HG03159 (cell line): ENCODE measurements at regions not wholly inside any gene's neighbourhood (a gene's known extent, or its start where the extent isn't known, plus 50 kb on each side); places are given as distances from the start of the nearest gene placed in this dataset.

ENCODE experiments used
- ATAC-seq: cut with Tn5 transposase; IDR thresholded peaks from one replicate; pipeline ENCODE4 v1.9.1; 2021; ENCODE audit warnings: mild to moderate bottlenecking, moderate library complexity; ENCODE audit not compliant: unreplicated experiment

DNA sequence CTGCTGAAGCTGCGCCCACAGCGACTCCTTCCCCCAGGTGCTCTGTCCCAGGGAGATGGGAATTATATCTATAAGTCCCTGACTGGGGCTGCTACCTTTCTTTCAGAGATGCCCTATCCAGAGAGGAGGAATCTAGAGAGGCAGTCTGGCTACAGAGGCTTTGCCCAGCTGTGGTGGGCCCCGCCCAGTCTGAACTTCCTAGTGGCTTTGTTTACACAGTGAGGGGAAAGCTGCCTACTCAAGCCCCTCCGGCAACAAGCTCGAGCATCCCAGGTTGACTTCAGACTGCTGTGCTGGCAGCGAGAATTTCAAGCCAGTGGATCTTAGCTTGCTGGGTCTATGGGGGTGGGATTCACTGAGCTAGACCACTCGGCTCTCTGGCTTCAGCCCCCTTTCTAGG, 152.5 kb upstream of the MAP3K7 start:
- ATAC-seq = no peak

DNA sequence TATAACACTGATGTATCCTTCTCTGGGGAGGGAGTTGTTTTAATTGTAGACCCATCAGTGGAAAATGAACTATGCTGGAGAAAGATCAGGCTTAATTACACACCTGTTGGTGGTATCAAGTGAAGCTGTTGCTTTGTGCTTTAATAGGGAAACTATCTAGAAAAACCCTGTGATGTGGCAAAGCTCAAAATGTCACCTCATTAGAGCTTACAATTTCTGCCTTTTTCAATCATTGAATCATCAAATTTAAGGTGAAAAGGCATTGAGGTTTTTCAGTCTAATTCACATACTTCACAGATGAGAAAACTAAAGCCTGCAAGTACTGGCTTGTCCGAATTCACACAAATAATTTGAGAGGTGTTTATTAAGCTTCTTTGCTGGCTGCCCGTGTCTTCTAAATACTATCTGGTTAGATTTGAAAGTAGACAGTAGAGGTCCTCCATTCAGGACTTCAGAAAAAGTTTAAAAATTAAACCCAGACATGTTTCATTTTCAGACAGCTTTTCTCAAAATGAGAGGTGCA, 143.3 kb upstream of the MAP3K7 start:
- peak; percentile 68 for ATAC-seq

DNA sequence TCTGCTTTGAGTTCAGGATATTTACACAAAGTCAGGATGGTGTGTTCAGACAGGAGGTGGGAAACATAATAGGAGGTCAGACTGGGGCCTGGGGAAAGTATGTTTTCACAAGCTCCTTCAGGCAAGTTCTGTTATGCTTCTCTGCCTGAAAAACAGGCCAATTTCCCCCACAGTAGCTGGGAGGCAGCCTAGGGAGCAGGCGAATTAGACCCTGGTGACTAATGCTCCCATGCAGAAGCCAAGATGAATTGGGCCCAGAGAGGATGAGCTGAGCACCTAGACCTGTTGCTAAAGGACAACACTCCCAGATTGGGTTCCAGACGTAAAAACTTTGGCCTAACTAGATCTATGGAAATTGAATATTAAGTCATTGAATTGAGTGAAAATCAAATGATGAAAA, 142.2 kb upstream of the MAP3K7 start:
- no peak for ATAC-seq

DNA sequence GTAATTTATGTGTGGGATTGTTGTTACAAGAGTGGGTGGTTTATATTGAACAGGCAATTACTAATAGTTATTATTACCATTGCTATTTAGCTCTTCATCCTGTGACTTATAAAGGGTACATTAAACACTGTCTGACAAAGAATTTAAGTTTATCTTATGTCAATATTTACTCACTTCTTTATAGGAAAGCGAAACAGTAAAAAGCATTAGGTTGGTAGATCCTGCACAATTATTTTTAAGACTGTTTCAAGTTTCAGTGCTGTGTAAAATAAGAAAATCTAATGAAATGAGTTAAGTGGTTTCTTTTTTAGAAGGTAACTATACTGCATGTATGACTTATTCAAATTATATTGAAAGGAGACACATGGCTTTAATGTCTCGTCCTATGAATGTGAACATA, 135.8 kb upstream of the MAP3K7 start:
- ATAC-seq = no peak

GRCh38 chr6:90720404-90720803, 133.5 kb upstream of the MAP3K7 start:
- no peak for ATAC-seq

DNA sequence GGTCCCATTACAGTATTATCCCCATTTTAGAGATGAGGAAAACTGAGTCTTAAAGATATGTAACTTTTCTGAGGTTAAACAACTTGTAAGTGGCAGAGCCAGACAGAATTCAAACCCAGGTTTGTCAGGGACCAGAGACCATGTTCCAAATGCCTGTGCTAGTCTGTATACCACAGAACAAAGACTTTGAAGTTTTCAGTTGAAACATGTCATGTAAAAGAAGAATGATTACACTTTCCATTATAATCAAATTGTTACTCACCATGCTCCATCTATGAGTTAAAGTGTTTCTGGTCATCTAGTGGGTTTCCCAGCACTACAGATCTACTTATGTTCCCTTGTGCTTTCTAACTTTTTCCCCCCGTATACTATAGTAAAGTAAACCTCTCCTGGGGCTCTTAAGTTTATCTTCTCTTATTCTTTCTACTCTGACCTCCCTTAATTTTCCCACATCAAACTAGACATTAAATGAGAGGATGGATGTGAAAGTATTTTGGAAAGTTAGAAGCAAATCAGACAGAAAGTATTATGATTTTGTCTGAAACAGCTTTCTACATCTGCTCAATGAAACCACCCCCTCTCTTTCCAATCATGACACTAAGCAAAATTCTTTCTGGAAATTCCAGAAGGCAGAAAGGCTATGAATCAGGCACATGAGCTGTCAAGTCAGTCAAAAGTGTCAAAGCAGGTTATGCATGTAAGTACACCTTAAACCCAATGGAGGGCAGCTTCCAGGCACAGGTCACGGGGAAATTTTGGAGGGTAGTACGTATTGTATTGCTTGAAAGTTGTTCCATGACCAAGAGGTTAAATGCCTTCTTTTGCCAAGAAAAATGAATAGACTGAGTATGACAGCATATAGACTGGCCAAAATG, 132.7 kb upstream of the MAP3K7 start:
- ATAC-seq = no peak

DNA sequence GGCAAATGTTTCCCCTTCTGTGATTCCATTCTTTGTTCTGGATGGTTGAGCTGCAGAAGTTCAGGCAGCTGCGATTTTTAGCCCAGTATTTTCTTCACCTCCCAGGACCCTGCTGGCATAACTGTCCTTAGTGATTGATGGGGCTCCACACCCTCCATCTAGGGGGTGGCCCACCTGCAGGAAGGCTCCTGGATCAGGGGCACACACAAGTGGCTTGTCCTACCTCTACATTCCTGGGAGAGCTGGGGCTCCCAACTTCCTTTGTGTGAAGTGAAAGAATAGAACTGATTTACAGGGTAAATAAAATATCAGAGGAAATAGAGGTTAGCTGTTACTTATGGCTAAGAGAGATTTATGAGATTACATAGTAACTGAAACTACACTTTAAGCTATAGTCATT, 129.5 kb upstream of the MAP3K7 start:
- ATAC-seq = no peak

DNA sequence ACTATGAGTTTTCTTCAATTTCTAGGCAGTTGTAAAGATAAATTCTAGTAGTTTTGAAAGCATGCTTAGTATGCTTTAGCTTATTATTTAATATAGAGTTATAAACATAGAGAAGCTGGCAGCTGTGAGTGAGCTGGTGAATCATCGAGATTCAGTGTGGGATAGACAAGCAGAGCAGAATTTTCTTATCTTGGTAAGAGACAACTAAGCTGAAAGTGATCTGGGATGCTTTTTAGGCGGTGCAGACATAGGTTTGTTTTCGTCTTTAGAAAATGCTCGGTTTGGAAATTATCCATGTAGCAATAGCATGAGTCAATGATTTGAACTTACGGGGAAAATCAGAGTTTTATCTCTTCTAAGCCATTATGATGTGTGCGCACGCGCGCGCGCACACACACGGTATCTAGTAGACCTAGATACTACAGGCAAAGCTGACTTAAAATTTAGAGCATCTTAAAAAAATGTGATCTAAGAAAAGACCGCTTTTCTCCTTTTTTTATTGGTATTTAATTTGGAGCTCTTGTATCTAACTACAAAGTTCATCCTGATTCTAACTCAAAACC, 128.3 kb upstream of the MAP3K7 start:
- no peak for ATAC-seq

DNA sequence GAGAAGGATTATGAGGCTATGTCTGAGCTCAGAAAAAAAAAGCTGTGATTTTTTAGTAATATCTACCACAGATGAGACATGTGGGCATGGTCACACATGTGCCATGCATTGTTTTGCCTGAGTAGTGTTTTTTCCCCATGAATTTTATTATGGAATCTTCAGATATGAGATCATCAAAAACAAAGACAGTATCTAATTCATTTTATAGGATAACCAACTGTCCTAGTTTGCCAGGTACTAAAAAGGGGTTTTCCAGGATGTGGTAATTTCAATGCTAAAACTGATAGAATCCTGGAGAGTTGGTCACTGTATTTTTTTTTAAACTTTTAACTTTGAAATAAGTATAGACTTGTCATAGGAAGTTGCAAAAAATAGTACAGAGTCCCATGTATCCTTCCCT, 127.4 kb upstream of the MAP3K7 start:
- no peak for ATAC-seq

DNA sequence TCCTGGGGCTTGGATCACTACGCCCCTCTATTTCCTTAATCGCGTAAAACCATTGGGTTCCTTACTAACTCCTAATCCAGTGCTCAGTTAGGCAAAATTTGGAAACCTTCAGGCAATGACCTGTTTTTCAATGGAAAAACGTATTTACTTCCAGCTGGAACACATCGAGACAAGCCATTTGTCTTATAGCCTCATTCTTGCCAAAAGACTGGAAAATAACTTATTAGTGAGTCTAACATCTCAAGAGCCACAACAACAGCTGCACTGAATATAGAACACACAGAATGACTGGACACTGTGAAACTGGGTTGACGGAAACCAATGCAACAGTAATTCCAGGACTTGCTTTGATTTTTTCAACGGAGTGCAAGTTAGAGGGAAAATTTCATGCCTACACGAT, 125.2 kb upstream of the MAP3K7 start:
- no peak for ATAC-seq

DNA sequence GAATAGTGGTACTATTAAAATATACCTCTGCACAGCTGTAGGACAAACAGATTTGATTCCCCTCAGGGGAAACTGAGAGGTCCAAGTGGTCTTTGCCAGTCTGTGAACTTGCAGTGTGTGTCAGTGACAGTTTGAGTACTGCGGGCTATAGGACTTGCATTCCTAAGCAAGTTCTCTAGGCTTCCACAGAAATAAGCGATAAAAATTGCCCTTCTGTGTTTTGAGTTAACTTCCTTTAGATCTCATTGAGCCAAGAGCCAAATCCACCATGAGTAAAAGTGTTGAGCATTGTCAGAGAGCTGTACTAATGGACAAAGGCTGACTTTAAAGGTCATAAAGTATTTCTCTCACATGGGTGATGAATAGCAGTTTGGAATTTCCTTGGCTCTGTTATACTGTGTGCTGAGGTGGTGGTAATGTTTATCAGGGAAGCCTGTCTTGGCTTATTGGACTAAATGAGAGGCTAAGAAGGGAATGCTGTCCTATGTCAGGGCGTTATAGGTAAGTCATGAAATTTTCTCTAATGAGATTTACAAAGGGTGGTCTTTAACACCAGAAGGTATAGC, 122.6 kb upstream of the MAP3K7 start:
- ATAC-seq = no peak

DNA sequence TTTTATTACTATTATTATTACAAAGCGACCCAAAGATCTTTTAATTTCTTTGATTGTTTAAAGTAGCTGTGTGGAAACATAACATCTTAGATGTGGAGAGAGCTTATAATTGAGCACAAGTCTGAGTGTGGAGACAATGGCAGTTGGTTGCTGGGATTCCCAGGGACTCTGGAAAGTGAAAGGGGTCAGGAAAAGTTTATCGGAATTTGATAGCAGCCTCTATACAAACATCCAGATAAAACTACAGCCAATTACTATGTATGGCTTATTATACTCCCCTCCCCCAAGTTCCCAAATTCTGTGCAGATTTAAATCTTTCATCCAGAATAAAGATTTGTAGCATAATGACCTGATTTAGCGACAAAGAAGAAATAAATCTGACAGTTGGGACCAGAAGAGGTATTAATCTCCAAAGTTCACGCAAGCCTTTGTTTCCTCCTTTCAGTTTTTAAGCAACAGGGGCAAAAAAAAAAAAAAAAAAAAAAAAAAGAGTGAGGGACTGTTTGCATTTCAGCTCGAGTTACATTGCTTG, 121.4 kb upstream of the MAP3K7 start:
- ATAC-seq = no peak

- ATAC-seq = no peak
Observed at GRCh38 chr6:90707246-90707645, 120.4 kb upstream of the MAP3K7 start.

- ATAC-seq = no peak
Observed at GRCh38 chr6:90703336-90703735, 116.5 kb upstream of the MAP3K7 start.

DNA sequence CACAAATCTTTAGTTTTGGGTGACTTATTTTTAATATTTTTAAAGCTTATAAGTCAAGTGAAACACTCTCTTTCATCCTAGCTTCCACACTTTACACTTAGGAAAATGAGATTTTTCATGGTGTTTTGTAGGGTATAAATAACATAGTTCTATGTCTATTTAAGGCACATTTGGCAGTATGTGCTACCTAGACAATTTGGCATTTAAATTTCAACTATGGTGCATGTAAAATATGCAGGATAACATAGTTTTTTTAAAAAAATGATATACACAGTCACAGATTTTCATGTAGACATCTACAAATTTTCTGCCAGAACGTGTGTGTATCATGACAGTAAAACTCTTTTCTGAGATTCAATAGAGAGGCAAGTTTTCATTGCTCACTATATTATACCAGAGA, 115.1 kb upstream of the MAP3K7 start:
- ATAC-seq = no peak

DNA sequence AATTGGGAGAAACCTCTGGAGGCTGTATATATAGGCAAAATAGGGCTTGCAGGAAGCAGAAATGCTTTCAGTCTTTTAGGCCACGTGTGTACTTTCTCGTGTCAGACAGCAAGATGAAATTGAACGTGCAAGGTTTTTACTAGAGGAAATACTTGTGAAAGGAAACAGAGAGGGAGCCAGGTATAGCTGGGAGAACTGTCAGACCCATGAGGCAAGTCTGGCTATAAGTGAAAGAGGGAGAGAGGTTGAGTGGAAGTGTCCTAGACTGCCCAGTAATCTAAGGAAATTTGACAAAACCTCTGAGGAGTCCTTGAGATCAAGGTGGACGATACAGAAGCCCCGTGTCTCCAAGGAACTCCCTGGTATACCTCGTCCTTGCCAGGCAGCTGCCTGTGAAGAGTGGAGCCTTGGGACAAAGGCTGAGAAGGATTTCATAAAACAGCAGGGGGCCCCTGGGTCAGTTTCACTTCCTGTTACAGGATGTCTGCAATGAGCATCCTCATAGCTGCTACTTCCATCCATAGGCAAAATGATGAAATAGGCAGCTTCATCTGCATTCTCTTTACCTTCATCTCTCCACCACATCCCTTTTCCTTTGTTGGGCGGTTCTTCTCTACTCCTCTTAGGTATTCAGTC, 114.4 kb upstream of the MAP3K7 start:
- ATAC-seq = peak; percentile 90

DNA sequence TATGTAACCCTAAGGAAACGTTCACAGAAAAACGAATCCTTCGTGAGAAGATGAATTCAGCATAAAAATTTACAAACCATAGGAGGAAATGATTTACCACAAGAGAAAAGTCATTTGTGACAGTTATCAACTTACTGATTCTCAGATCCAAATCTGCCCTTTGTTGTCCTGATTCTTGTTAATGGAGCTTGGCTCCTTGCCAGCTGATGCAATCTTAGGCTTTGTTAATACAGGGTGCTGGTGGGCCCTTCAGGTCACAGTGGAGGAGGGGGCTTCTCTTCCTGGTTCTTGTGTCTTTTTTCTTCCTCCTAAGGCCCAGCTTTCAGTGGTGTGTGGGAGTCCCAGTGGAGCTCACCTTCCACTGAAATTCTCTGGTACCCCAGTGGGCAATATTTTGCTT, 108.4 kb upstream of the MAP3K7 start:
- no peak for ATAC-seq

DNA sequence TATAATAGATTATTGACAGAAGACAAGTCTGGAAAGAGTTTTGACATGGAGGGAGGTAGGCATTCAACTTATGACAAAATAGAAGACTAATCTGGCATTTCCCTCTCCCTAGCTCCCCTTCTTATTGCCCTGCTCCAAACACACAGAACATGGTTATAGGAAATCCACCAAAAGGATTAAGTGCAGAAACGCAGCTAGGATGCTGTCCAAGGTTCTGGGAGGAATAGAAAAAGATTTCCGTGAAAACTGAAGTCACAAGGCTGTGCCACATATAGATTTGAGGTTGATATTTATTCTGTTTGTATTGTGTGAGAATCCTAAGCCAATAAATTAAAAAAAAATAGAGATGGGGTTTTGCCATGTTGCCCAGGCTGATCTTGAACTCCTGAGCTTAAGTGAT, 107.9 kb upstream of the MAP3K7 start:
- ATAC-seq = no peak

GRCh38 chr6:90691823-90692222, 105.0 kb upstream of the MAP3K7 start:
- ATAC-seq = peak; percentile 66

- no peak for ATAC-seq
Observed at GRCh38 chr6:90689172-90689571, 102.3 kb upstream of the MAP3K7 start.

- no peak for ATAC-seq
Observed at GRCh38 chr6:90687775-90688380, 101.0 kb upstream of the MAP3K7 start.
